WTC11 (cell line): ENCODE measurements at regions not wholly inside any gene's neighbourhood (a gene's known extent, or its start where the extent isn't known, plus 50 kb on each side); places are given as distances from the start of the nearest gene placed in this dataset.

ENCODE experiments used
- CREB1 ChIP-seq: sonication (generic); formaldehyde crosslinking; IDR thresholded peaks from 2 replicates; pipeline ENCODE4 v1.8.0; 2023; ENCODE audit warnings: mild to moderate bottlenecking, missing genetic modification reagents
- EMX1 ChIP-seq: fragments of 250-450 bp; sonication (Bioruptor Pico); IDR thresholded peaks from 2 replicates; pipeline ENCODE4 v1.8.0; 2021; ENCODE audit warnings: mild to moderate bottlenecking
- ETV6 ChIP-seq: sonication (generic); formaldehyde crosslinking; IDR thresholded peaks from 2 replicates; pipeline ENCODE4 v1.8.1; 2022; ENCODE audit warnings: mild to moderate bottlenecking, missing genetic modification reagents
- FOXJ3 ChIP-seq: sonication (generic); formaldehyde crosslinking; IDR thresholded peaks from 2 replicates; pipeline ENCODE4 v1.9.0; 2021; ENCODE audit warnings: missing genetic modification reagents, mild to moderate bottlenecking, borderline replicate concordance
- MYBL2 ChIP-seq: sonication (generic); formaldehyde crosslinking; IDR thresholded peaks from 2 replicates; pipeline ENCODE4 v1.8.1; 2023; ENCODE audit warnings: mild to moderate bottlenecking, moderate library complexity, missing genetic modification reagents
- NFYB ChIP-seq: sonication (generic); formaldehyde crosslinking; conservative IDR thresholded peaks from 2 replicates; pipeline ENCODE4 v1.8.0; 2022; ENCODE audit warnings: low read depth, missing genetic modification reagents
- ZNF121 ChIP-seq: sonication (generic); formaldehyde crosslinking; IDR thresholded peaks from 2 replicates; pipeline ENCODE4 v1.8.0; 2023; ENCODE audit warnings: missing genetic modification reagents
- ZNF671 ChIP-seq: fragments of 250-450 bp; sonication (Bioruptor Pico); IDR thresholded peaks from 2 replicates; pipeline ENCODE4 v1.8.0; 2021; ENCODE audit warnings: mild to moderate bottlenecking
- TF ChIP-seq, protein P1 (sequence below): fragments of 250-450 bp; sonication (Bioruptor Pico); conservative IDR thresholded peaks from 2 replicates; pipeline ENCODE4 v1.9.0; 2021; ENCODE audit warnings: mild to moderate bottlenecking
- TF ChIP-seq, protein P2 (sequence below): sonication (generic); formaldehyde crosslinking; conservative IDR thresholded peaks from 2 replicates; pipeline ENCODE4 v1.8.1; 2022; ENCODE audit warnings: mild to moderate bottlenecking, missing genetic modification reagents
- TF ChIP-seq, protein P3 (sequence below): fragments of 200-600 bp; IDR thresholded peaks from 2 replicates; pipeline ENCODE4 v1.8.0; 2022; ENCODE audit warnings: antibody characterized with exemption
- TF ChIP-seq, protein P4 (sequence below): sonication (generic); formaldehyde crosslinking; IDR thresholded peaks from 2 replicates; pipeline ENCODE4 v1.8.1; 2022; ENCODE audit warnings: low read depth, mild to moderate bottlenecking, moderate library complexity, missing genetic modification reagents, borderline replicate concordance
- TF ChIP-seq, protein P5 (sequence below): sonication (generic); formaldehyde crosslinking; IDR thresholded peaks from 2 replicates; pipeline ENCODE4 v1.8.1; 2023; ENCODE audit warnings: mild to moderate bottlenecking, missing genetic modification reagents, moderate library complexity
- TF ChIP-seq, protein P6 (sequence below): sonication (generic); formaldehyde crosslinking; IDR thresholded peaks from 2 replicates; pipeline ENCODE4 v1.8.0; 2022; ENCODE audit warnings: mild to moderate bottlenecking, missing genetic modification reagents

DNA sequence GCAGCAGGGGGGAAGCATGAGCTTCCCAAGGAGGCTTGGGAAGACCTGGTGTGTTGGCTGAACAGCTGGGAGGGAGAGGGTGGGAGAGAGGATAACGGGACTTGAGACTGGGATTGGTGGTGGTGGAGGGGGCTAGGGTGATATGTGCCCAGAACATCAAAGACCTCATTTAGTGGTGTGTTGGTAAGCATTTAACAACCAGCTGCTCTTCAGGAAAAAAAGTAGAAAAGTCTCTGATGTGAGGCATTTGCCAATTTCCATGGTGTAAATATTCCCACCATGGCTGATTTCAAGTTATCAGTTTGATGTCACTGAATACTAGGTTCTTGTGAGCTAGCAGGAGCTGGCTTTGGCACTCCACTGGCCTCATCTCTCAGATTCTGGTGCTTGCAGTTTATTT lies 170.8 kb downstream of the MACROH2A1 start:
- TF ChIP-seq, protein P1, sequence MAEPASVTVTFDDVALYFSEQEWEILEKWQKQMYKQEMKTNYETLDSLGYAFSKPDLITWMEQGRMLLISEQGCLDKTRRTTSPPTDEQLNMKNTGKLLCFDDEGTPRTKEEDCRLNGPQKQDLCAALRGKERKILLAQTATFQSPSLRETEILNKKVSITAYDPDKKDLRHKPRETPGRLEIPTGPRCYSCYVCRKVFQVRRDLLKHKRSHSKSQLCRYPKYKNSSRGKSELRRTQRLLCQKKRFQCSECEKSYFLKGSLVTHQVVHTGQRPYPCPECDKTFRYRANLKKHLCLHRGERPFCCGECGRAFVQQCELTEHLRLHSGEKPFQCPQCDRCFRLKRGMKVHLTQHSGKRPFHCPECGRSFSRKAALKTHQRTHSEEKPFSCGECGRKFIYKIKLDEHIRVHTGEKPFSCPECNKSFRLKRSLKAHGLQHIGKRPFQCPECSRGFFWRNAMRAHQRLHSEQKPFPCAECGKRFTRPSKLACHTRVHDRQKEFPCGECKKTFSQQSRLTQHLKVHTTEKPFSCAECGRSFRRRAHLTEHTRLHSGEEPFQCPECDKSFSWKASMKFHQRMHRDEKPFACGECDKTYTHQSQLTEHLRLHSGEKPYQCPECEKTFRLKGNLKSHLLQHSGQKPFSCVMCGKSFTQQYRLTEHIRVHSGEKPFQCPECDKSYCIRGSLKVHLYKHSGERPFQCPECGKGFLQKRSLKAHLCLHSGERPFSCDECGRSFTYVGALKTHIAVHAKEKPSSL (CRISPR knock-in tag) = no peak
- TF ChIP-seq, protein P2, sequence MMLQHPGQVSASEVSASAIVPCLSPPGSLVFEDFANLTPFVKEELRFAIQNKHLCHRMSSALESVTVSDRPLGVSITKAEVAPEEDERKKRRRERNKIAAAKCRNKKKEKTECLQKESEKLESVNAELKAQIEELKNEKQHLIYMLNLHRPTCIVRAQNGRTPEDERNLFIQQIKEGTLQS (CRISPR knock-in tag) = no peak
- TF ChIP-seq, protein P3, sequence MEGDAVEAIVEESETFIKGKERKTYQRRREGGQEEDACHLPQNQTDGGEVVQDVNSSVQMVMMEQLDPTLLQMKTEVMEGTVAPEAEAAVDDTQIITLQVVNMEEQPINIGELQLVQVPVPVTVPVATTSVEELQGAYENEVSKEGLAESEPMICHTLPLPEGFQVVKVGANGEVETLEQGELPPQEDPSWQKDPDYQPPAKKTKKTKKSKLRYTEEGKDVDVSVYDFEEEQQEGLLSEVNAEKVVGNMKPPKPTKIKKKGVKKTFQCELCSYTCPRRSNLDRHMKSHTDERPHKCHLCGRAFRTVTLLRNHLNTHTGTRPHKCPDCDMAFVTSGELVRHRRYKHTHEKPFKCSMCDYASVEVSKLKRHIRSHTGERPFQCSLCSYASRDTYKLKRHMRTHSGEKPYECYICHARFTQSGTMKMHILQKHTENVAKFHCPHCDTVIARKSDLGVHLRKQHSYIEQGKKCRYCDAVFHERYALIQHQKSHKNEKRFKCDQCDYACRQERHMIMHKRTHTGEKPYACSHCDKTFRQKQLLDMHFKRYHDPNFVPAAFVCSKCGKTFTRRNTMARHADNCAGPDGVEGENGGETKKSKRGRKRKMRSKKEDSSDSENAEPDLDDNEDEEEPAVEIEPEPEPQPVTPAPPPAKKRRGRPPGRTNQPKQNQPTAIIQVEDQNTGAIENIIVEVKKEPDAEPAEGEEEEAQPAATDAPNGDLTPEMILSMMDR = no peak
- TF ChIP-seq FOXJ3 (CRISPR knock-in tag) (no peak), MYBL2 (CRISPR knock-in tag) (no peak), CREB1 (no peak), EMX1 (CRISPR knock-in tag) (no peak), NFYB (no peak), ZNF671 (CRISPR knock-in tag) (no peak), ETV6 (CRISPR knock-in tag) (no peak), ZNF121 (CRISPR knock-in tag) (no peak)
- TF ChIP-seq, protein P4, sequence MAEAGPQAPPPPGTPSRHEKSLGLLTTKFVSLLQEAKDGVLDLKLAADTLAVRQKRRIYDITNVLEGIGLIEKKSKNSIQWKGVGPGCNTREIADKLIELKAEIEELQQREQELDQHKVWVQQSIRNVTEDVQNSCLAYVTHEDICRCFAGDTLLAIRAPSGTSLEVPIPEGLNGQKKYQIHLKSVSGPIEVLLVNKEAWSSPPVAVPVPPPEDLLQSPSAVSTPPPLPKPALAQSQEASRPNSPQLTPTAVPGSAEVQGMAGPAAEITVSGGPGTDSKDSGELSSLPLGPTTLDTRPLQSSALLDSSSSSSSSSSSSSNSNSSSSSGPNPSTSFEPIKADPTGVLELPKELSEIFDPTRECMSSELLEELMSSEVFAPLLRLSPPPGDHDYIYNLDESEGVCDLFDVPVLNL = no peak
- TF ChIP-seq, protein P5, sequence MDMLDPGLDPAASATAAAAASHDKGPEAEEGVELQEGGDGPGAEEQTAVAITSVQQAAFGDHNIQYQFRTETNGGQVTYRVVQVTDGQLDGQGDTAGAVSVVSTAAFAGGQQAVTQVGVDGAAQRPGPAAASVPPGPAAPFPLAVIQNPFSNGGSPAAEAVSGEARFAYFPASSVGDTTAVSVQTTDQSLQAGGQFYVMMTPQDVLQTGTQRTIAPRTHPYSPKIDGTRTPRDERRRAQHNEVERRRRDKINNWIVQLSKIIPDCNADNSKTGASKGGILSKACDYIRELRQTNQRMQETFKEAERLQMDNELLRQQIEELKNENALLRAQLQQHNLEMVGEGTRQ (CRISPR knock-in tag) = no peak
- TF ChIP-seq, protein P6, sequence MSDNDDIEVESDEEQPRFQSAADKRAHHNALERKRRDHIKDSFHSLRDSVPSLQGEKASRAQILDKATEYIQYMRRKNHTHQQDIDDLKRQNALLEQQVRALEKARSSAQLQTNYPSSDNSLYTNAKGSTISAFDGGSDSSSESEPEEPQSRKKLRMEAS = no peak
